Testis (tissue), 2 donors: ENCODE measurements at regions not wholly inside any gene's neighbourhood (a gene's known extent, or its start where the extent isn't known, plus 50 kb on each side); places are given as distances from the start of the nearest gene placed in this dataset.

ENCODE experiments used
- DNase-seq: peaks from one replicate; pipeline ENCODE4 v3.0.0-alpha.2; 2019
- H3K27ac ChIP-seq, 2 donors: fragments of 200-600 bp; sonication (generic); one replicate each; pipeline ENCODE4 v1.5.1; 2019
- H3K27me3 ChIP-seq: fragments of 200-600 bp; sonication (generic); one replicate; pipeline ENCODE4 v1.5.1; 2019
- H3K36me3 ChIP-seq: fragments of 200-600 bp; sonication (generic); one replicate; pipeline ENCODE4 v1.5.1; 2017; ENCODE audit warnings: low read depth; ENCODE audit errors: missing control alignments
- H3K4me1 ChIP-seq: fragments of 200-600 bp; sonication (generic); one replicate; pipeline ENCODE4 v1.5.1; 2019
- H3K4me3 ChIP-seq, 2 donors: fragments of 200-600 bp; sonication (generic); one replicate each; pipeline ENCODE4 v1.5.1; 2017 to 2019
- H3K9me3 ChIP-seq: fragments of 200-600 bp; sonication (generic); one replicate; pipeline ENCODE4 v1.5.1; 2017
- CTCF ChIP-seq, 3 experiments: fragments of 450-650 bp in 2 of 3; fragments of 200-600 bp in 1 of 3; sonication (generic) in 1 of 3; IDR thresholded peaks; one replicate each; pipeline ENCODE4 v1.5.1; 2016 to 2019; ENCODE audit warnings: antibody characterized with exemption in 3 of 3, mild to moderate bottlenecking in 2 of 3, moderate library complexity in 1 of 3
- POLR2A ChIP-seq: fragments of 450-650 bp; IDR thresholded peaks from one replicate; pipeline ENCODE4 v1.6.1; 2017; ENCODE audit warnings: antibody characterized with exemption, mild to moderate bottlenecking, moderate library complexity
- WGBS, 2 donors: methylation state at CpG; one replicate each; pipeline ENCODE4 v1.1.5; 2018; 5-methylcytosine and 5-hydroxymethylcytosine counted together
- intact Hi-C: fragments of 100-400 bp; cut with DNase I; formaldehyde crosslinking; loops from one replicate; pipeline ENCODE4 v1.15.1; 2023; ENCODE audit warnings: low total_unique reads

GRCh38 chr21:16534408-16535101 lies 804.8 kb downstream of the USP25 start:
- DNase-seq = peak; percentile 88
- no peaks in the 10 kb centered on the region for H3K9me3 ChIP-seq
- no peaks in the 10 kb centered on the region for H3K36me3 ChIP-seq
- H3K4me3 ChIP-seq = peak overlapping the region; percentile 46 to 57
- H3K4me1 ChIP-seq = peaks cover 22% of the 10 kb centered on the region
- TF ChIP-seq POLR2A = no peak
- TF ChIP-seq CTCF (IDR thresholded peaks at IDR 0.05) = no peak
- intact Hi-C loops = no loop called here
- H3K27me3 ChIP-seq = no peaks in the 10 kb centered on the region
- peak overlapping the region; percentile 88 to 92 for H3K27ac ChIP-seq
- WGBS, 2 donors = 15 to 18% methylated on average over 7 to 11 of the region's 11 CpGs

- H3K4me1 ChIP-seq = peaks cover 22% of the 10 kb centered on the region
- no peaks in the 10 kb centered on the region for H3K9me3 ChIP-seq
- DNase-seq = peak; percentile 87
- WGBS, 2 donors = 9 to 14% methylated on average over 6 of the region's 6 CpGs
- intact Hi-C loops = no loop called here
- TF ChIP-seq CTCF (IDR thresholded peaks at IDR 0.05) = no peak
- no peak for TF ChIP-seq POLR2A
- no peaks in the 10 kb centered on the region for H3K36me3 ChIP-seq
- no peaks in the 10 kb centered on the region for H3K27me3 ChIP-seq
- H3K4me3 ChIP-seq = peak overlapping the region; percentile 46 to 57
- peak overlapping the region; percentile 88 to 92 for H3K27ac ChIP-seq
Measured at GRCh38 chr21:16535102-16535422, 805.3 kb downstream of the USP25 start.

GRCh38 chr21:16535626-16536025 lies 805.8 kb downstream of the USP25 start:
- Histone ChIP-seq H3K27ac (peak overlapping the region; percentile 88 to 92), H3K4me3 (peak overlapping the region; percentile 46 to 57), H3K4me1 (peaks cover 22% of the 10 kb centered on the region), H3K9me3 (no peaks in the 10 kb centered on the region), H3K27me3 (no peaks in the 10 kb centered on the region), H3K36me3 (no peaks in the 10 kb centered on the region)
- TF ChIP-seq CTCF (IDR thresholded peaks at IDR 0.05) (no peak), POLR2A (no peak)
- WGBS, 2 donors = 8 to 28% methylated on average over 1 of the region's 1 CpG
- intact Hi-C loops = no loop called here
- DNase-seq = no peak

- intact Hi-C loops = no loop called here
- H3K27ac ChIP-seq = peak overlapping the region; percentile 88 to 92
- peak overlapping the region; percentile 46 to 57 for H3K4me3 ChIP-seq
- H3K36me3 ChIP-seq = no peaks in the 10 kb centered on the region
- H3K4me1 ChIP-seq = peaks cover 22% of the 10 kb centered on the region
- DNase-seq = no peak
- H3K27me3 ChIP-seq = no peaks in the 10 kb centered on the region
- TF ChIP-seq POLR2A (no peak), CTCF (IDR thresholded peaks at IDR 0.05) (no peak)
- no peaks in the 10 kb centered on the region for H3K9me3 ChIP-seq
Measured at GRCh38 chr21:16536140-16536539, 806.4 kb downstream of the USP25 start.
